ENCODE measurements at regions not wholly inside any gene's neighbourhood (a gene's known extent, or its start where the extent isn't known, plus 50 kb on each side); places are given as distances from the start of the nearest gene placed in this dataset.
A peak's percentile ranks its signal among the peaks of the same experiment; 100 is the strongest.

GRCh38 chr6:15948930-15949900 lies 179.7 kb upstream of the MYLIP start:
- no peak for FAIRE-seq
- peak in 4 of 5 donors; percentile 81 to 91 (median 89) for DNase-seq
- no peak overlapping the region for H3K4me3 ChIP-seq (ENCODE audit: low read length in 3 of 3)

GRCh38 chr6:15947923-15948322 lies 181.0 kb upstream of the MYLIP start:
- DNase-seq = no peak
- no peak for FAIRE-seq
- TF ChIP-seq CTCF (IDR thresholded peaks at IDR 0.05; ENCODE audit: borderline replicate concordance, extremely low read depth, insufficient read depth) = no peak
- Histone ChIP-seq H3K36me3 (ENCODE audit: control insufficient read depth in 2 of 3, insufficient read depth in 3 of 3, low read length in 3 of 3) (no peaks in the 10 kb centered on the region), H3K9me3 (ENCODE audit: control insufficient read depth in 2 of 3, insufficient read depth in 1 of 3, low read length in 3 of 3) (no peaks in the 10 kb centered on the region), H3K27me3 (ENCODE audit: control insufficient read depth, insufficient read depth, low read length) (no peaks in the 10 kb centered on the region), H3K27ac (ENCODE audit: low read depth in 2 of 2, low read length in 2 of 2) (no peak overlapping the region), H3K4me1 (ENCODE audit: control insufficient read depth in 2 of 3, insufficient read depth in 2 of 3, low read depth in 1 of 3, low read length in 3 of 3) (peaks cover 0 to 3% (median under 1%) of the 10 kb centered on the region in 3 donors), H3K4me3 (ENCODE audit: low read length in 3 of 3) (no peak overlapping the region), H3K9ac (ENCODE audit: low read length in 3 of 3) (no peak overlapping the region)
- intact Hi-C loops (cut with DNase I) = no loop called here

More at GRCh38 chr6:15948930-15949900, 179.7 kb upstream of the MYLIP start:
- no peak overlapping the region for H3K27ac ChIP-seq (ENCODE audit: low read depth in 2 of 2, low read length in 2 of 2)
- H3K9ac ChIP-seq (ENCODE audit: low read length in 3 of 3) = no peak overlapping the region
- H3K4me1 ChIP-seq (ENCODE audit: control insufficient read depth in 2 of 3, insufficient read depth in 2 of 3, low read depth in 1 of 3, low read length in 3 of 3) = peaks cover 0 to 5% (median 2%) of the 10 kb centered on the region in 3 donors
- H3K36me3 ChIP-seq (ENCODE audit: control insufficient read depth in 2 of 3, insufficient read depth in 3 of 3, low read length in 3 of 3) = no peaks in the 10 kb centered on the region
- intact Hi-C loops (cut with DNase I) = no loop called here
- no peaks in the 10 kb centered on the region for H3K9me3 ChIP-seq (ENCODE audit: control insufficient read depth in 2 of 3, insufficient read depth in 1 of 3, low read length in 3 of 3)
- H3K27me3 ChIP-seq (ENCODE audit: control insufficient read depth, insufficient read depth, low read length) = no peaks in the 10 kb centered on the region
- no peak for TF ChIP-seq CTCF (IDR thresholded peaks at IDR 0.05; ENCODE audit: borderline replicate concordance, extremely low read depth, insufficient read depth)

GRCh38 chr6:15947436-15947835 lies 181.4 kb upstream of the MYLIP start:
- intact Hi-C loops (cut with DNase I) = no loop called here
- TF ChIP-seq CTCF (IDR thresholded peaks at IDR 0.05; ENCODE audit: borderline replicate concordance, extremely low read depth, insufficient read depth) = no peak

More at GRCh38 chr6:15947436-15947835, 181.4 kb upstream of the MYLIP start:
- H3K4me3 ChIP-seq (ENCODE audit: low read length in 3 of 3) = no peak overlapping the region
- no peaks in the 10 kb centered on the region for H3K36me3 ChIP-seq (ENCODE audit: control insufficient read depth in 2 of 3, insufficient read depth in 3 of 3, low read length in 3 of 3)
- H3K27ac ChIP-seq (ENCODE audit: low read depth in 2 of 2, low read length in 2 of 2) = no peak overlapping the region
- H3K9ac ChIP-seq (ENCODE audit: low read length in 3 of 3) = no peak overlapping the region
- H3K27me3 ChIP-seq (ENCODE audit: control insufficient read depth, insufficient read depth, low read length) = no peaks in the 10 kb centered on the region
- DNase-seq = no peak
- H3K4me1 ChIP-seq (ENCODE audit: control insufficient read depth in 2 of 3, insufficient read depth in 2 of 3, low read depth in 1 of 3, low read length in 3 of 3) = no peaks in the 10 kb centered on the region
- no peak for FAIRE-seq
- no peaks in the 10 kb centered on the region for H3K9me3 ChIP-seq (ENCODE audit: control insufficient read depth in 2 of 3, insufficient read depth in 1 of 3, low read length in 3 of 3)

Data from kidney (tissue), 13 donors.